H54 (cell line): ENCODE measurements at regions not wholly inside any gene's neighbourhood (a gene's known extent, or its start where the extent isn't known, plus 50 kb on each side); places are given as distances from the start of the nearest gene placed in this dataset.
"Not testable (repeated sequence)": the region's sequence is repeated elsewhere in the genome, so short reads cannot be mapped to it uniquely, and the experiment has no call there.

Experiments
- DNase-seq: peaks from one replicate; pipeline ENCODE4 v3.0.0; 2011; ENCODE audit warnings: low spot score, mixed read lengths; ENCODE audit not compliant: insufficient read length
- FAIRE-seq: peaks from 3 replicates; lab custom pipeline; 2011; peaks lifted over from hg19 to GRCh38; lab: Jason Lieb, UNC
- POLR2A ChIP-seq: IDR thresholded peaks from 2 replicates; pipeline ENCODE4 v1.6.1; 2011; ENCODE audit warnings: low read depth, mild to moderate bottlenecking, low read length

DNA sequence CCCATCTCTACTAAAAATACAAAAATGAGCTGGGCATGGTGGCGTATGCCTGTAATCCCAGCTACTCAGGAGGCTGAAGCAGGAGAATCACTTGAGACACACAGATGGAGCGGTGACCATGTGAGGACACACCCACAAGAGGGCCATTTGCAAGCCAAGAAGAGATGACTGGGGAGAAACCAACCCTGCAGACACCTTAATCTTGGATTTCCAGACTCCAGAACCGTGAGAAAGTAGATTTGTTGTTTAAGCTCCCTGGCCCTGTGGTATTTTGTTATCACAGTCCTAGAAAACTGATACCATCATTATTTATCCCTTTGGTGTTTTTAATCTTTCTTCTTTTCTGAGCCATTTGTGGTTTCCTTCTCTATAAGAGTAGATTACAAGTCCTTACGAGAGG is 88.6 kb upstream of the ID2 start:
- no peak for DNase-seq
- TF ChIP-seq POLR2A: no peak
- no peak for FAIRE-seq

DNA sequence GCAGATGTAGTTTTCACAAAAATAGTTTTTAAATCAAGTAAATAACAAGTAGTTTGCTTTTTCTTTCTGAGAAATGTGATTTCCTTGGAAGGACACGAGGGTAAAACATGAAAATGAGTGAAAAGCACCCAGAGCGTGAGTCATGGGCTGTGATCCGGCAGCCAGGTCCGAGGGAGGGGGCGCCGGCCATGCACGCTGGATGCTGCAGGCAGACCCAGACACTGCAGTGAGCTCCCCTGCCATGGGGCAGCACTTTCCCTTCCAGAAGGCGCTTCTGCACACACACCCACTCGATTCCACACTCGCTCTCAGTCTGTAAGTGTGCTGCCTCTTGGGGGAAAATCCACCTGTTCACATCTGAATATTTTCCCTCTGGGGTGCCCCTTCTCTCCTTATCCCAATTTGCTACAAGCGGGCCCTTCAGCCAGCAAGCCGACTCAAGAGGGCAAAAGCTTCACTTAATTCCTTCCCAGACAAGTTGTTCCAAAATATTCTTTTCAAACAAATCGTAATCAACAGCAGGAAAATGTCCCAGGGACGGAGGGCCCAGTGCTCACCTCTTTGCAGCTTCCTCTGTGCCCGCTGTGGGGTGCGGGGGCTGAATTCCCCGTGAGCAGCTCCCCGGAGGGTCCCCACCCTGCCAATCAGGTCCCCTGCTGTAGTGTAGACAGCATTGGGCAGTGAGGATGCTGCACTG is 87.0 kb upstream of the ID2 start:
- FAIRE-seq: no peak
- TF ChIP-seq POLR2A: no peak
- no peak for DNase-seq

DNA sequence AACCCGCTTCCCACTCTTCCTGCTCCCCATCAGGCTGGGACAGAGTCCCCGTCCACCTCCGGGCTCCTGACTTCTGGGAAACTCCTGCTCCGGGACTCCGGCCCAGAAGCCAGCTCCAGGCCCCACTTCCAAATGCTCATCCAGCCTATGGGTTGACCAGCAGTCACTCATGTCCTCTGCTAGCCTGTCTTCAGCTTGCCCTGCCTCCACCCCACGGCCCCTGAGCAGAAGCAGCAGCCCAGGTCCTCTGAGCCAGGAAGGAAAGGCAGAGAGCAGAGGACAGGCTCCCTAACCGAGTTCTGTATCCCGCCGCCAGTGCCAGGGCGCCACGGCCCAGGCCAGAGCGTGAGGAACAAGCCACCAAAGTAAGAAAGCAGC is 86.4 kb upstream of the ID2 start:
- no peak for FAIRE-seq
- TF ChIP-seq POLR2A: no peak
- no peak for DNase-seq

DNA sequence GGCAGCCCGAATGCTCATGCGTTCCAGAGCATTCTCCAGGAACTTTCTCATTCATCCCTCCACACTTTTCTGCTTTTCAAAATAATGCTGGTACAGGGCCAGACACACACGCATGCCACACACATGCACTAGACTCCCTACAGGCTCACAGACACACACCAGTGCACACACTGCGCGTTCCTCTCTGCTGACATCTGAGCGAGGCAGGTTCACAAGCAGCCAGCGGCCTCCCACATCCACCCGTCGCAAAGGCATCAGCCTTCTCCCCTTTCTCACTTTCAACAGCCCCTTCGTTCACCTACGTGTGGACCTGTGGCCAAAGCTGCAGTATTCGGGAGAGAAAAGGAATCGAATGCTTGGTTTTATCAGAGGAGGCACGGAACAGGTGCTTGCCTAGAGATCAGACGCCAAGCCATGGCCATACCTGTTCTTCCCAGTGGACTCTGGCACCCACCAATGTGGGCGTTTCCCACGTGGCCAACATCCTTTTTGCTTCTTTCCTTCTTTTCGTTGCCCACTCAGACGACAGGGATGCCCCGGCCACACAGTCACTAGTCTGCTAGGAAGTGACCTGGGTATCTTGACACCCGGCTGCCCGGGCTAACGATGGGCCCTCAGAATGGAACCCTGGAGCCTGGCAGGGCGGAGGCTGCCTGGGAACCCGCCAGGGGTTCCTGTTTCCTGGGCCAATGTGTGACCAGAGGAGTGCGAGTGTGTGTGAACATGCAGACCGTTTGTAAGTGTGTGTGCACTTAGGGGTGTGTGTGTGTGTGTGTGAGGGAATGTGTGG is 85.8 kb upstream of the ID2 start:
- no peak for FAIRE-seq
- no peak for DNase-seq
- no peak for TF ChIP-seq POLR2A

DNA sequence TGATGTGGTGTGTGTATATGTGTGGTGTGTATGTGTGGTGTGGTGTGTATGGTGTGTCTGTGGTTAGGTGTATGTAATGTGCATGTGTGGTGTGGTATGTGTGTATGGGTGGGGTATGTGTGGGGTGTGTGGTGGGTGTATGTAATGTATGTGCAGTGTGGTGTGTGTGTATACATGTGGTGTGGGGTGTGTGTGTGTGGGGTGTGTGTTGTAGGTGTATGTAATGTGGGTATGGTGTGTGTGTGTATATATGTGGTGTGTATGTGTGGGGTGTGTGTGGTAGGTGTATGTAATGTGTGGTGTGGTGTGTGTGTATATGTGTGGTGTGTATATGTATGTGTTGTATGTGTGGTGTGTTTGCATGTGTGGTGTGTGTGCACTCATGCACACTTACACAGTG is 84.8 kb upstream of the ID2 start:
- FAIRE-seq (no peak), DNase-seq (no peak)

DNA sequence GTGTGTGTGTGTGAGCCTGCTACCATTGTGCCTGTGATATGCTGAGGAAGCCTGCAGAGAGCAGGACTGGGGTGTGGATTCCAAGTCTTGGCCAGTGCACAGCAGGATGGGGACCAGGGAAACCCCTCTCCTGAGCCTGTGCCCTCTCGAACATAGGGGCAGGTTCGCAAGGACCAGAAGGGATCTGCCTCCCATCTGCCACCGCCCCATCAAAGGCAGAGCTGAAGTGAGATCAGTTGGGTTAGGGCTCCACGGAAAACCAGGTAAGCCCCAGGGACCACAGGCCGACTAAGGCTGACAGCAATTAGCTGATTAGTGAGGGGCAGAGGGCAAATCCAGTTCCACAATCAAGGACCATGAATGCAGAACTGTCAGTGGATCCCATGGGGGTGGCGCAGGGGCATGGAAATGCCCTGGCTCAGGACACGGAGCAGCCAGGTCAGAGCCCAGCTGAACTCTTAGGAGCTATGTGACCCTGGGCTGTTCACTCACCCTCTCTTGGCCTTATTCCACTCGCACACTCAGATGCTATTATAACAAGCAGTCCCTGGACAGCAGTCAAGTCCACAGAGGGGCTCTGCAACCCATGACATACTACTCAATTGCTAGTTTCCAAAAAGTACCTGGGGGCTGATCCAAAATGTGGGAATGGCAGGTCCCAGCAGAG is 84.2 kb upstream of the ID2 start:
- TF ChIP-seq POLR2A: no peak
- DNase-seq (no peak), FAIRE-seq (no peak)

More for the DNA sequence above, 84.8 kb upstream of the ID2 start:
- TF ChIP-seq POLR2A: no peak

DNA sequence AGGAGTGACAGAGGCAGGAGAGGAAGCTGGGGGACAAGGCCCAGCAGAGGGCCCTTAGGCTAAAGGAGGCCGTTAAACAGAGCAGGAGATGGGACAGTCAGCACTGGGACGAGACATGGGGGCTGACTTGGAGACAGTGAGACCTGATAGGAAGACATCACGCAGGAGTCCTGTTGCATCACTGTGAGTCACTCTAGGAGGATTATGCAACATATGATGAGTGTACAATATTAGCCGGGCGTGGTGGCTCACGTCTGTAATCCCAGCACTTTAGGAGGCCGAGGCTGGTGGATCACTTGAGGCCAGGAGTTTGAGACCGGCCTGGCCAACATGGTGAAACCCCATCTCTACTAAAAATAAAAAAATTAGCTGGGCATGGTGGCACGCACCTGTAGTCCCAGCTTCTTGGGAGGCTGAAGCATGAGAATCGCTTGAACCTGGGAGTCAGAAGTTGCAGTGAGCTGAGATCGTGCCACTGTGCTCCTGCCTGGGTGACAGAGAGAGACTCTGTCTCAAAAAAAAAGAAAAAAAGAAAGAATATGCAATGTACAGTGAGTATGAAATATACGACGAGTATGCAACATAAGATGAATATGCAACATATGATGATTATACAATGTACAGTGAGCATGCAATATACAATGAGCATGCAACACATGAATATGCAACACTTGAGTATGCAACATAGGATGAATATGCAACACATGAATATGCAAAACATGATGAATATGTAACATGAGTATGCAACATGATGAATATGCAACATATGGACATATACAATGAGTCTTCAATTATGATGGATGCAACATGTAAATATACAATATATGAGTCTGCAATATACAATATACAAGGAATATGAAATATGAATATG is 83.3 kb upstream of the ID2 start:
- DNase-seq: peak; percentile 78
- FAIRE-seq: peak; percentile 11
- no peak for TF ChIP-seq POLR2A

DNA sequence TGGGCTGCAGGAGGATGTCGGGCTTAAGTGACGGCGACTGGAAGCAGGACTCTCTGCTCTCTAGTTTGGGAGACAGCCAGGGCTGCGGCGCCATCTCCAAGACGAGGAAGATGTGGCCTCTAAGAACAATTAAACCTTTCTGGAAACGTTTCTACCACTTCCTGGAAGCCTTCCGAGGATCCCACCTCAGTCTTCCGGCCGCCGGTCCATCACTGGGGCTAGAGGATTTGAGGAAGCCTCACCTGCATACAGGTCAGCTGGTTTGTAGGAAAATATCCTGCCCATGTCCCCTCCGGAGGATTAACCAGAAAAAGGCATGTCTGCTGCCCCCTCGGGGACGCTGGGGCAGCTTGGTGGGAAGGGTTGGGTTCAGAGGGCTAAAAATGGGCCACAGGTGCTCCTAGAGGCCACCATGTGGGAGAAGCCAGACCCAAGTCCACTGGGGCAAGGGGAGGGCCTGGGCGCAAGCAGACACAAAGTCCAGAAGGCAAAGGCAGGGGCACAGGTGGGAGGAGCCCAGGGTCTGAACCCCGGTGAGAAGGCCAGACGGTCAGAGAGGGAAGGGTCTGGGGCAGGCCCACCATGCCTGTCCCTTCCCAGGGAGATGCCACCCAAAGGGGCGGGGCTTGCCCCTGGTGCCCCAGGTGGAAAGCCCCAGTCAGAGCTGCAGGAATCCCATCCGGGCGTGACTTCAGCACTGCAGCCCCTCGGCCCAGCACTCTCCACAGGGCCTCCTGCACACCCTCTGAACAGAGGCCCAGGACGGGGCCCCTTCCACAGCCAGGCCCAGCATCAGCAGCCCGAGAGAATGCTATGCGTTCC is 82.2 kb upstream of the ID2 start:
- TF ChIP-seq POLR2A: no peak
- DNase-seq: no peak
- FAIRE-seq: no peak

DNA sequence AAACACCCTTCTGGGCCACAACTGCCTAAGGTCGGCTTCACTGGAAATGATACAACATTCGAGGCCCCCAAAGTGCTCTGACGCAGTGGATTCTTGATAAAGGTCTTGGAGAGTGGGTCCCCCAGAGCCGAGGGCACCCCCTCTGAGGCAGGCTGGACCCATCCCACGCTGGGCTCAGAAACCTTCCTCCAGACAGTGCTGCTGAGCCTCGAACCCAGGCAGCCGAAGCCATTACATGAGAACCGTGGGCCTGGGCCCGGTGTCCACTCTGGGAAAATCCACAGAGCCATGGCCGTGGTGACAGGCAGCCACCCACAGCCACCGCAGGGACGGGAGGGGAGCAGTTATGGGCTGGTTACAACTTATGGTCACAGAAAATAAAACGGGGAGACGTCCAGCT is 81.4 kb upstream of the ID2 start:
- no peak for TF ChIP-seq POLR2A

DNA sequence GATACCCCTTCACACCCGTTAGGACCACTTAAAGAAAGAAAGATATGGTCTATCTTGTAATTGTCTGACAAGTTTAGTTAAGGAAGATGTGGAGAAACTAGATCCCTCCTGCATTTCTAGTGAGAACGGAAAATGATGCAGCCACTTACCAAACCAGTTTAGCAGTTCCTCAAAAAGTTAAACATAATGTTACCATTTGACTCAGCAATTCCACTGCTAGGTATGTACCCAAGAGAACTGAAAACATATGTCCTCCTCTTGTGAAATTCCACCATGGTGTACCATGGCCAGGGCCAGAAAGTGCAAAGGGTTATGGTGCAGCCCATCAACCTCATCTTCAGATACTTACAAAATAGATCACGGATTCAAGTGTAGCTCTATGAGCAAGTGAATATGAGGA is 79.0 kb upstream of the ID2 start:
- TF ChIP-seq POLR2A: no peak
- DNase-seq: no peak
- FAIRE-seq: no peak

More for the DNA sequence above, 81.4 kb upstream of the ID2 start:
- FAIRE-seq (no peak), DNase-seq (no peak)

DNA sequence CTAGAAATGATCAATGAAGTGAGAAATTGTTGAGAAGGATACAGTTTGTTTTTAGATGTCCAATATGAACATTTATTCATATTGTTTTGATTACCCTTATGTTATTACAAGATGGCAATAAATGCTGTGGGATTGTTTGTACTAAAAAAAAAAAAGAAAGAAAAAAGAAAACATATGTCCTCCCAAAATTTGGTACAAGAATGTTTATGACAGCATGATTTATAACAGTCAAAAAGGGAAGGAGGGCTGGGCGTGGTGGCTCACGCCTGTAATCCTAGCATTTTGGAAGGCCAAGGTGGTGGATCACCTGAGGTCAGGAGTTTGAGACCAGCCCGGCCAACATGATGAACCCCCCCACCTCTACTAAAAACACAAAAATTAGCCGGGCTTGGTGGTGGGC is 78.5 kb upstream of the ID2 start:
- not testable (repeated sequence) for FAIRE-seq, DNase-seq

DNA sequence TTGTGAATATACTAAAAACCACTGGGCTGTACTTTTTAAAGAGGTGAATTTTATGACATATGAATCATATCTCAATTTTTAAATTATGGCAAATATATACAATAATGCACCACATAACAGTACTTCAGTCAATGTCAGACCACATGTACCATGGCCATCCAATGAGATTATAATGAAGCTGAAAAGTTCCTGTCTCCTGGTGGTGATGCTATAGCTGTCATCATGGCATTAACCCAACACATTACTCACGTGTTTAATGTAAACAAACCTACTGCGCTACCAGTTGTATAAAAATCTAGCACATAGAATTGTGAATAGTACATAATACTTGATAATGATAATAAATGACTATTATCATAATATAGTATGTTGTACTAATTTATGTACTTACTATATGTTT is 77.6 kb upstream of the ID2 start:
- TF ChIP-seq POLR2A: no peak
- DNase-seq (no peak), FAIRE-seq (no peak)
